CD4-positive, alpha-beta T cell treated with Interleukin-17A for 4 hours (primary cell): ENCODE measurements at regions not wholly inside any gene's neighbourhood (a gene's known extent, or its start where the extent isn't known, plus 50 kb on each side); places are given as distances from the start of the nearest gene placed in this dataset.
A peak's percentile ranks its signal among the peaks of the same experiment; 100 is the strongest.
"Not testable (repeated sequence)": the region's sequence is repeated elsewhere in the genome, so short reads cannot be mapped to it uniquely, and the experiment has no call there.

Experiments used
- DNase-seq: peaks from one replicate; pipeline ENCODE4 v3.0.0-alpha.2; 2020; ENCODE audit warnings: mixed read lengths

- no peak for DNase-seq
Observed at GRCh38 chr12:75658901-75659823, 147.8 kb upstream of the KRR1 start.

GRCh38 chr12:75658286-75658685 is 146.9 kb upstream of the KRR1 start:
- no peak for DNase-seq

- DNase-seq = no peak
Observed at GRCh38 chr12:75657831-75658230, 146.4 kb upstream of the KRR1 start.

- DNase-seq = not testable (repeated sequence)
Observed at GRCh38 chr12:75657354-75657753, 145.9 kb upstream of the KRR1 start.

GRCh38 chr12:75656648-75657047 is 145.2 kb upstream of the KRR1 start:
- DNase-seq = no peak

GRCh38 chr12:75656210-75656609 is 144.8 kb upstream of the KRR1 start:
- no peak for DNase-seq

GRCh38 chr12:75655315-75655806 is 144.0 kb upstream of the KRR1 start:
- DNase-seq = no peak

GRCh38 chr12:75651342-75651695 is 139.9 kb upstream of the KRR1 start:
- DNase-seq = no peak

GRCh38 chr12:75650595-75651341 is 139.4 kb upstream of the KRR1 start:
- DNase-seq = no peak

GRCh38 chr12:75650100-75650499 is 138.7 kb upstream of the KRR1 start:
- no peak for DNase-seq

- DNase-seq = no peak
Observed at GRCh38 chr12:75648856-75649255, 137.4 kb upstream of the KRR1 start.

- DNase-seq = no peak
Observed at GRCh38 chr12:75646329-75647210, 135.2 kb upstream of the KRR1 start.

GRCh38 chr12:75644472-75645072 is 133.2 kb upstream of the KRR1 start:
- DNase-seq = no peak

GRCh38 chr12:75643119-75643518 is 131.7 kb upstream of the KRR1 start:
- DNase-seq = not testable (repeated sequence)

GRCh38 chr12:75642226-75642625 is 130.8 kb upstream of the KRR1 start:
- DNase-seq = no peak

GRCh38 chr12:75641031-75641780 is 129.8 kb upstream of the KRR1 start:
- peak; percentile 29 for DNase-seq

GRCh38 chr12:75638792-75639191 is 127.4 kb upstream of the KRR1 start:
- DNase-seq = no peak

GRCh38 chr12:75636607-75637006 is 125.2 kb upstream of the KRR1 start:
- no peak for DNase-seq

GRCh38 chr12:75635606-75636444 is 124.4 kb upstream of the KRR1 start:
- DNase-seq = no peak
